Neural crest cell (in vitro differentiated cells): ENCODE measurements at regions not wholly inside any gene's neighbourhood (a gene's known extent, or its start where the extent isn't known, plus 50 kb on each side); places are given as distances from the start of the nearest gene placed in this dataset.

Experiments used
- DNase-seq: peaks from one replicate; pipeline ENCODE4 v3.0.0; 2021; ENCODE audit warnings: low read depth, mixed read lengths, low spot score
- H3K27ac Mint-ChIP-seq: one replicate; pipeline ENCODE4 v1.8.0; 2021; ENCODE audit warnings: mild to moderate bottlenecking, mixed read lengths; ENCODE audit not compliant: unreplicated experiment
- H3K27me3 Mint-ChIP-seq: 2 replicates; pipeline ENCODE4 v1.8.0; 2021; ENCODE audit warnings: low read depth, mild to moderate bottlenecking, mixed read lengths
- H3K36me3 Mint-ChIP-seq: 2 replicates; pipeline ENCODE4 v1.8.0; 2021; ENCODE audit warnings: low read depth, mild to moderate bottlenecking, mixed read lengths
- H3K4me1 Mint-ChIP-seq: 2 replicates; pipeline ENCODE4 v1.8.0; 2021; ENCODE audit warnings: mixed read lengths
- H3K4me3 Mint-ChIP-seq: one replicate; pipeline ENCODE4 v1.8.0; 2021; ENCODE audit warnings: mild to moderate bottlenecking, mixed read lengths
- H3K9me3 Mint-ChIP-seq: 2 replicates; pipeline ENCODE4 v1.8.0; 2021; ENCODE audit warnings: mixed read lengths
- CTCF ChIP-seq: fragments of 200-600 bp; sonication (generic); conservative IDR thresholded peaks from 2 replicates; pipeline ENCODE4 v1.5.0; 2021; ENCODE audit warnings: antibody characterized with exemption, mild to moderate bottlenecking

GRCh38 chr2:71892896-71893295 is 254.8 kb downstream of the CYP26B1 start:
- Mint-ChIP-seq H3K4me1 (peaks cover 9% of the 10 kb centered on the region), H3K27me3 (peaks cover 4% of the 10 kb centered on the region), H3K27ac (no peak overlapping the region), H3K9me3 (no peaks in the 10 kb centered on the region), H3K4me3 (no peak overlapping the region), H3K36me3 (no peaks in the 10 kb centered on the region)
- DNase-seq = no peak
- no peak for TF ChIP-seq CTCF

GRCh38 chr2:71892423-71892730 is 255.3 kb downstream of the CYP26B1 start:
- H3K9me3 Mint-ChIP-seq = no peaks in the 10 kb centered on the region
- no peak overlapping the region for H3K4me3 Mint-ChIP-seq
- H3K36me3 Mint-ChIP-seq = no peaks in the 10 kb centered on the region
- peaks cover 2% of the 10 kb centered on the region for H3K27me3 Mint-ChIP-seq
- no peak overlapping the region for H3K27ac Mint-ChIP-seq
- TF ChIP-seq CTCF = no peak
- no peak for DNase-seq
- H3K4me1 Mint-ChIP-seq = peaks cover 9% of the 10 kb centered on the region

GRCh38 chr2:71891719-71892422 is 255.8 kb downstream of the CYP26B1 start:
- H3K4me3 Mint-ChIP-seq = no peak overlapping the region
- H3K27ac Mint-ChIP-seq = no peak overlapping the region
- H3K9me3 Mint-ChIP-seq = no peaks in the 10 kb centered on the region
- TF ChIP-seq CTCF = no peak
- peaks cover 2% of the 10 kb centered on the region for H3K27me3 Mint-ChIP-seq
- peaks cover 9% of the 10 kb centered on the region for H3K4me1 Mint-ChIP-seq
- H3K36me3 Mint-ChIP-seq = no peaks in the 10 kb centered on the region
- DNase-seq = no peak

- Mint-ChIP-seq H3K4me3 (no peak overlapping the region), H3K27me3 (peaks cover 5% of the 10 kb centered on the region), H3K27ac (no peak overlapping the region), H3K4me1 (peaks cover 9% of the 10 kb centered on the region), H3K9me3 (peaks cover 6% of the 10 kb centered on the region), H3K36me3 (no peaks in the 10 kb centered on the region)
- DNase-seq = no peak
- TF ChIP-seq CTCF = no peak
Measured at GRCh38 chr2:71891155-71891554, 256.5 kb downstream of the CYP26B1 start.

- Mint-ChIP-seq H3K36me3 (no peaks in the 10 kb centered on the region), H3K27me3 (peaks cover 5% of the 10 kb centered on the region), H3K4me3 (no peak overlapping the region), H3K9me3 (peaks cover 9% of the 10 kb centered on the region), H3K27ac (peak overlapping the region; percentile 14), H3K4me1 (peaks cover 9% of the 10 kb centered on the region)
- TF ChIP-seq CTCF = no peak
- DNase-seq = no peak
Measured at GRCh38 chr2:71889759-71890684, 257.6 kb downstream of the CYP26B1 start.
